GM18505 (cell line): ENCODE measurements at regions not wholly inside any gene's neighbourhood (a gene's known extent, or its start where the extent isn't known, plus 50 kb on each side); places are given as distances from the start of the nearest gene placed in this dataset.

ENCODE experiments used
- ATAC-seq: cut with Tn5 transposase; IDR thresholded peaks from one replicate; pipeline ENCODE4 v1.9.1; 2021; ENCODE audit not compliant: unreplicated experiment
- POLR2A ChIP-seq: IDR thresholded peaks from 4 replicates; pipeline ENCODE4 v1.6.1; 2011; ENCODE audit warnings: borderline replicate concordance; ENCODE audit not compliant: insufficient read depth, insufficient read length; ENCODE audit errors: extremely low read depth

DNA sequence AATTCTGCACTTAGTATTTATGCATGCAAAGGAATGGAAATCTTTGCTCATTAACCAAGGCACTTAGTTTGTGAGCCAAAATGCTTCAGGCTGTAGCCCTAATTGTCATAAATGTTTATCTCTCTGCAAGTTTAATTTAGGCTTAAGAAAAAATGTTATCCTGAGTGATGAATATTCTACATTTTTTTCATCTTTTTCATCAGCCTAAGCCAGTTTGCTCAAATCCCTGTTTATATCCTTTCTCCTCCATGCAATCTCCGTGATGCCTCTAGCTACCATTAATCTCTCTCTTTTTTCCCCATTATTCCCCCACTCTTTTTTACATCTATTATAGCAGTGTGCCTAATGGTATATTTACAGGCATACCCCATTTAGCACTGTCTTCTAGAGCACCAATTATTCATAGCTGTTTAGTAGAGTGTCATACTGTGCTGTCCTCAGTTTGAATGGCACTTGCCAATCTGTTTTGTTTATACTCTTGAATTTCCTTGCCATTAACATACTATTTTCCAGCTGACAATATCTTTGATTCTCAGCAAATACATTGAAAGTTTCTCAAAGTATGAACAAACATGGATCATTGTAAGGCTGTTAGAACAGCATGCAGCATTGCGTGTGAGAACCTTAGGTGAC lies 1457.0 kb downstream of the MAT2B start:
- no peak for ATAC-seq
- TF ChIP-seq POLR2A = no peak

- no peak for TF ChIP-seq POLR2A
- ATAC-seq = no peak
Measured at GRCh38 chr5:164966611-164967010, 1461.2 kb downstream of the MAT2B start.

- ATAC-seq = no peak
- no peak for TF ChIP-seq POLR2A
Measured at GRCh38 chr5:164967354-164967753, 1461.9 kb downstream of the MAT2B start.

DNA sequence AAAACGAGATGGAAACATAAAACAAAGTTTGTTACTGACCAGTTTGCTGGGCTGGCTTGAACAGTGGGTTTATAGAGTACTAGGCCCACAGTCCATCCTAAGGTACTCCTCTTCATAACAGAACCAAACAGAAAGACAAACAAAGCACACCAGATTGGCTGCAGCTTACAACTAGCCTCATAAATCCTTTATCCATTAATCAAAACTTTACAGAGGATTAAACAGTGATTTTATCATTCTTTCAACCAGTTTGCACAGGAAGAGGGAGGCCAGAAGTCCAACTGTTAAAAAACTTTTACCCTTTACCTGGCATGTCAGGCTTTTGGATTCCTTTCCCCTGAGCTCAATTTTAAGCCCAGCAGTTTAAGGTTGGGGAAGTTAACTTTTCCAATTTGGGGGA lies 1467.6 kb downstream of the MAT2B start:
- TF ChIP-seq POLR2A = no peak
- ATAC-seq = no peak

DNA sequence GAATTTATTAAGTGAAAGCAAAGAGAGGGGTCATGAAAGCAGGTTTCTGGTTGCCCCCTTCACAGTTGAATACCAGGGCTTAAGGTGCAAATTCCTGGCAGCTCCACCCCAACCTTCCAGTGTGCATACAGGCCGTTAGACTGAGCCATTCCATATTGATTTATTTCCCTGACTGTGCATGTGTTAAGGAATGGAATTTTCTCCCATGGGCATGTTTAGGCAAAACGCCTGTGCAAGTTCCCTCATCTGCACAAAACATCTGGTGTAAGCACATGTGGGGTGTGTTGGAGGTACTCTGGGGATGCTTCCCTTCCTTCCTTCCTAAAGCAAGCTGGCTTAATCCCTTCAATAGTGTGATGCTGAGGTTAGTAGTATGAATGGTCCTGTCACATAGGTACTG lies 1470.6 kb downstream of the MAT2B start:
- no peak for ATAC-seq
- TF ChIP-seq POLR2A = no peak

DNA sequence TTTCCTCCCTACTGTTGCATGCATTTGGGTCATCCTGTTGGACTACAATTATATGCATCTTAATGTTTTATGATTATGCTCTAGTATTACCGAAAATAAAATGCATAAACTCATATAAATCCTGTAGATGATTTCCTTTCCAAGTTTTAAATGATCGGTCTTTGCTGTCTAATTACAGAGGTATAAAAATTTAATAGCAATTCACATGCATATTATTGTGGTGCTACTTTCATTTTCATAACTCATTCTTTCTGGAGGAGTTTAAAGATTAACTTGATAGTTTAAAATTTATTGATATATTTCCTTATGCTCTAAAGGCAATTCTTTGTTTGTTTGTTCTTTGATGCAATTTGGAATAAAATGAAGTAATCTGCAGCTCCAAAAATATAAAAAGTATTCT lies 1475.1 kb downstream of the MAT2B start:
- no peak for TF ChIP-seq POLR2A
- no peak for ATAC-seq

DNA sequence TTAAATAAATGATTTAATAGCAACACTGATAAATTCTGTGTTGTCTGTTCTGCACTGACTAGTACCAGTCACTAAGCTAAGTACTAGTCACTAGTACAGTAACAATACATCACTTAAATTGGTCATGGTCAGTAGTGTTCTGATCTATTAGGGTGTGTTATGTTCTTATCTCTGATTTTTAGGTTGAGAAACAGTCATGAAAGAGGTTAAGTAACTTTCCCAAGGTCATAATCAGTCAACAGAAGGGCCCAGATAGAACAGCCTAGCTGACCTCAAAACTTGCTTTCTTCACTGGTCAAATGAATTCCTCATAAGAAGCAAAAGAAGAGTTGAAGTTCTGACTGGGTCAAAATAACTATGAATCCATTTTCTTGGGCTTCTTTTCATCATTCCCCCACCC lies 1492.7 kb downstream of the MAT2B start:
- no peak for ATAC-seq
- no peak for TF ChIP-seq POLR2A

DNA sequence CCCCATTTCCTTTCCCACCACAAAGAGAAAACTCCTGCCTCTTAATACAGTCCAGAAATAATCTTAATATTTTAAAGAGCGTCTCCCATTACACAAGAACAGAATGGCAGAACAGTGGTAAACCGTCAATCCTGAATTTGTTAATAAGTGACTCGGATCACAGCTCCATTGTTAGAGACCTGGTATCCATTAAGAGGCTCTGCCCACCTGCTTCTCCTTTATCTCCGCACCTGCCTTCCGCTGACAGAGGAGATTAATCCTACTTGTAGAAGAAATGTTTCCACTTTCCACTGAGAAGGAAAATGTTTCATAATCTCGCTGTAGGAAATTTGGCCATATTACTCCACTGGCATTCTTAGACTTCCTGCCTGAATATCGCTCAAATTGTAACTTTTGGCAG lies 1493.2 kb downstream of the MAT2B start:
- no peak for TF ChIP-seq POLR2A
- no peak for ATAC-seq

- no peak for TF ChIP-seq POLR2A
- ATAC-seq = no peak
Measured at GRCh38 chr5:165000479-165001190, 1495.2 kb downstream of the MAT2B start.

DNA sequence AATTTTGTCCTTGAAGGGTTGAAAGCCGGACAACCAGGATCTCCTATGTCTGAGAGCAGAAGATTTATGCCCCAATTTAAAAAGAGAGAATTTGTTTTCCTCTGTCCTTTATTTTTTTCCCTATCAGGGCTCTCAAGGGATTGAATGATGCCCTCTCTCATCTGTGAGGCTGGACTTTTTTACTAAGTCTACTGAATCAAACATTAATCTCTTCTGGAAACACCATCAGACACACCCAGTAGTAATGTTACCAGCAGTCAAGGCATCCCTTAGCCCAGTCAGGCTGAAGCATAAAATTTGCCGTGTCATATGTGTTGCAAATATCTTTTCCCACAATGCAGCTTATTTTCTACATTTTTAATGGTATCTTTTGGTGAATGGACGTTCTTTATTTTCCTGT lies 1497.9 kb downstream of the MAT2B start:
- TF ChIP-seq POLR2A = no peak
- no peak for ATAC-seq

DNA sequence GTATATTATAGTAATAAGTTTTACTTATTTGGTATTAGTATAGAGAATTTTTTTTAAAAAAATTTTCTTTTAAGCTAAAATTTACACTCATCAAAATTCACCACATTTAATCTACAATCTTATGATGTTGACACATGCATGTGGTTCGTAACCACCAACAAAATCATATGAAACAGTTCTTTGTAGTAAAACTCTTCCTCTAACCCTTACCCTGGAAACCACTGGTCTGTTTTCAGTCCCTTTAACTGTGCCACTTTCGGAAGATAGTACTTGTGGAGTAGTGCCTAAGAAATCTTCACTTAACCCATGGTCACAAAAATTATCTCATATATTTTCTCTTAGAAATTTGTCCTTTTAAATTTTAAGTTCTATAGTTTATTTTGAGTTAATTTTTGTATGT lies 1498.8 kb downstream of the MAT2B start:
- no peak for TF ChIP-seq POLR2A
- ATAC-seq = no peak

GRCh38 chr5:165014439-165014838 lies 1509.0 kb downstream of the MAT2B start:
- no peak for ATAC-seq
- TF ChIP-seq POLR2A = no peak

GRCh38 chr5:165015126-165015525 lies 1509.7 kb downstream of the MAT2B start:
- no peak for TF ChIP-seq POLR2A
- ATAC-seq = no peak

- ATAC-seq = no peak
- no peak for TF ChIP-seq POLR2A
Measured at GRCh38 chr5:165015547-165015946, 1510.1 kb downstream of the MAT2B start.
